ENCODE measurements at regions not wholly inside any gene's neighbourhood (a gene's known extent, or its start where the extent isn't known, plus 50 kb on each side); places are given as distances from the start of the nearest gene placed in this dataset.
"Not testable (repeated sequence)": the region's sequence is repeated elsewhere in the genome, so short reads cannot be mapped to it uniquely, and the experiment has no call there.

- intact Hi-C loops (cut with DNase I) = no loop called here
- no peak for DNase-seq
Observed at GRCh38 chr5:15124461-15124860, 252.9 kb upstream of the ANKH start.

- DNase-seq = no peak
- intact Hi-C loops (cut with DNase I) = no loop called here
Observed at GRCh38 chr5:15117688-15118087, 246.1 kb upstream of the ANKH start.

- intact Hi-C loops (cut with DNase I) = no loop called here
- no peak for DNase-seq
Observed at GRCh38 chr5:15116996-15117395, 245.4 kb upstream of the ANKH start.

GRCh38 chr5:15106530-15107283 is 235.1 kb upstream of the ANKH start:
- no peak for DNase-seq
- intact Hi-C loops (cut with DNase I) = loop anchor here (2.0 to 5.0 kb wide), 2 partner anchors 686 to 888 kb away; no protein-coding TSS in a partner anchor

GRCh38 chr5:15105799-15106393 is 234.3 kb upstream of the ANKH start:
- intact Hi-C loops (cut with DNase I) = loop anchor here (2.0 to 5.0 kb wide), 2 partner anchors 686 to 889 kb away; no protein-coding TSS in a partner anchor
- DNase-seq = peak in 6 of 10 donors; percentile 26 to 85 (median 52)

- no peak for DNase-seq
- intact Hi-C loops (cut with DNase I) = no loop called here
Observed at GRCh38 chr5:15103864-15104263, 232.3 kb upstream of the ANKH start.

GRCh38 chr5:15103130-15103529 is 231.6 kb upstream of the ANKH start:
- no peak for DNase-seq
- intact Hi-C loops (cut with DNase I) = no loop called here

GRCh38 chr5:15097552-15097951 is 226.0 kb upstream of the ANKH start:
- DNase-seq = no peak
- intact Hi-C loops (cut with DNase I) = no loop called here

GRCh38 chr5:15096686-15097085 is 225.1 kb upstream of the ANKH start:
- DNase-seq; intact Hi-C loops (cut with DNase I): not testable (repeated sequence)

GRCh38 chr5:15092801-15093200 is 221.2 kb upstream of the ANKH start:
- DNase-seq = peak in 1 of 10 donors; percentile 4
- intact Hi-C loops (cut with DNase I) = no loop called here

GRCh38 chr5:15085671-15086070 is 214.1 kb upstream of the ANKH start:
- intact Hi-C loops (cut with DNase I) = no loop called here
- no peak for DNase-seq

GRCh38 chr5:15082096-15082495 is 210.5 kb upstream of the ANKH start:
- DNase-seq = no peak
- intact Hi-C loops (cut with DNase I) = no loop called here

GRCh38 chr5:15080219-15080618 is 208.6 kb upstream of the ANKH start:
- intact Hi-C loops (cut with DNase I) = no loop called here
- no peak for DNase-seq

GRCh38 chr5:15079566-15079965 is 208.0 kb upstream of the ANKH start:
- no peak for DNase-seq
- intact Hi-C loops (cut with DNase I) = no loop called here

- DNase-seq = no peak
- intact Hi-C loops (cut with DNase I) = no loop called here
Observed at GRCh38 chr5:15074651-15075050, 203.1 kb upstream of the ANKH start.

GRCh38 chr5:15073453-15073852 is 201.9 kb upstream of the ANKH start:
- intact Hi-C loops (cut with DNase I) = no loop called here
- DNase-seq = no peak

- intact Hi-C loops (cut with DNase I) = no loop called here
- no peak for DNase-seq
Observed at GRCh38 chr5:15070907-15071306, 199.3 kb upstream of the ANKH start.

GRCh38 chr5:15069407-15069905 is 197.9 kb upstream of the ANKH start:
- intact Hi-C loops (cut with DNase I) = no loop called here
- DNase-seq = no peak

GRCh38 chr5:15065091-15065490 is 193.5 kb upstream of the ANKH start:
- intact Hi-C loops (cut with DNase I) = no loop called here
- no peak for DNase-seq

GRCh38 chr5:15064396-15064795 is 192.8 kb upstream of the ANKH start:
- DNase-seq = no peak
- intact Hi-C loops (cut with DNase I) = no loop called here

- DNase-seq = peak in 2 of 10 donors; percentile 68 to 74
- intact Hi-C loops (cut with DNase I) = no loop called here
Observed at GRCh38 chr5:15056988-15057592, 185.5 kb upstream of the ANKH start.

- intact Hi-C loops (cut with DNase I) = no loop called here
- no peak for DNase-seq
Observed at GRCh38 chr5:15044521-15044920, 172.9 kb upstream of the ANKH start.

All from posterior cingulate gyrus (tissue), 11 donors.